OCI-LY7 (cell line): ENCODE measurements at regions not wholly inside any gene's neighbourhood (a gene's known extent, or its start where the extent isn't known, plus 50 kb on each side); places are given as distances from the start of the nearest gene placed in this dataset.

ENCODE experiments used
- CTCF ChIP-seq: fragments of 200-600 bp; sonication (generic); conservative IDR thresholded peaks from 2 replicates; pipeline ENCODE4 v1.5.1; 2014; ENCODE audit warnings: mild to moderate bottlenecking, antibody characterized with exemption, low read length, moderate library complexity, mixed read lengths
- EZH2phosphoT487 ChIP-seq: fragments of 200-600 bp; sonication (generic); IDR thresholded peaks from 2 replicates; pipeline ENCODE4 v1.6.1; 2018; ENCODE audit warnings: low read depth, borderline replicate concordance, mild to moderate bottlenecking, mixed run types, antibody characterized with exemption, low read length, moderate library complexity, mixed read lengths

GRCh38 chr4:181618896-181619295 is 624.3 kb upstream of the TENM3 start:
- TF ChIP-seq EZH2phosphoT487 (no peak), CTCF (no peak)
